K562 (cell line): ENCODE measurements at regions not wholly inside any gene's neighbourhood (a gene's known extent, or its start where the extent isn't known, plus 50 kb on each side); places are given as distances from the start of the nearest gene placed in this dataset.

Source experiments
- ATAC-seq: fragments of 200-7000 bp; cut with Tn5 transposase; 3 replicates; pipeline ENCODE4 v1.9.1; 2020; ENCODE audit warnings: moderate library complexity
- BruUV-seq: library from RNA; stranded (reverse); fragments of 400-500 nt; replicated peaks from 2 replicates; lab custom pipeline; 2021; lab: Mats Ljungman, UMichigan
- CTCF ChIA-PET: fragments of 300-600 bp; formaldehyde crosslinking; extraction: SDS; loops from one replicate; lab custom pipeline; 2021; ENCODE audit warnings: low intra/inter-chr PET ratio; lab: Yijun Ruan, JAX
- POLR2A ChIA-PET: fragments of 300-600, 350-650 bp; sonication (Branson Sonifier 250); formaldehyde crosslinking; extraction: SDS; loops from one replicate; lab custom pipeline; 2021; ENCODE audit warnings: antibody characterized with exemption, inconsistent platforms; lab: Yijun Ruan, JAX
- DNase-seq, 4 experiments: peaks; one replicate each; pipeline versions ENCODE4 v3.0.0 to v3.0.0-alpha.2; 2011 to 2018; ENCODE audit warnings: low spot score in 3 of 4, mixed read lengths in 3 of 4; ENCODE audit errors: extremely low read depth in 1 of 4
- FAIRE-seq: peaks from 2 replicates; lab custom pipeline; 2011; peaks lifted over from hg19 to GRCh38; lab: Jason Lieb, UNC
- H2AFZ ChIP-seq: 2 replicates; pipeline ENCODE4 v1.6.0; 2011; ENCODE audit warnings: low read depth, low read length, control low read depth, inconsistent platforms
- H3K27ac ChIP-seq: fragments of 200-600 bp; 3 replicates; pipeline ENCODE4 v1.8.0; 2011; ENCODE audit warnings: low read depth, mild to moderate bottlenecking, control low read depth, inconsistent platforms, low read length, moderate library complexity, mixed read lengths; ENCODE audit errors: extremely low read depth
- H3K27me3 ChIP-seq, 2 experiments: fragments of 300-600 bp in 1 of 2; 2 replicates in 1 of 2; 3 replicates in 1 of 2; pipeline versions ENCODE4 v1.6.0 to v1.8.0; 2011; ENCODE audit warnings: inconsistent platforms in 2 of 2, low read length in 2 of 2, mild to moderate bottlenecking in 1 of 2, mixed read lengths in 1 of 2, moderate library complexity in 1 of 2; ENCODE audit not compliant: control insufficient read depth in 2 of 2, insufficient read depth in 2 of 2
- H3K36me3 ChIP-seq: fragments of 300-600 bp; 3 replicates; pipeline ENCODE4 v1.8.0; 2011; ENCODE audit warnings: mild to moderate bottlenecking, low read length, inconsistent platforms; ENCODE audit not compliant: control insufficient read depth, insufficient read depth
- H3K4me1 ChIP-seq, 2 experiments: fragments of 200-600 bp in 1 of 2; replicated peaks in 1 of 2; 2 replicates in 1 of 2; 3 replicates in 1 of 2; pipeline versions ENCODE4 v1.5.1 to v1.8.0; 2011; ENCODE audit warnings: inconsistent platforms in 2 of 2, low read length in 2 of 2, mild to moderate bottlenecking in 1 of 2, mixed read lengths in 1 of 2, moderate library complexity in 1 of 2; ENCODE audit not compliant: control insufficient read depth in 2 of 2, insufficient read depth in 2 of 2
- H3K4me2 ChIP-seq: 2 replicates; pipeline ENCODE4 v1.6.1; 2011; ENCODE audit warnings: low read length, control low read depth, inconsistent platforms, mixed read lengths; ENCODE audit not compliant: insufficient read depth
- H3K4me3 ChIP-seq: fragments of 200-600 bp; sonication (generic), shearing (Covaris generic); 2 replicates; pipeline ENCODE4 v1.5.1; 2016; ENCODE audit warnings: control low read depth, inconsistent platforms
- H3K79me2 ChIP-seq: fragments of 200-600 bp; 3 replicates; pipeline ENCODE4 v1.8.0; 2011; ENCODE audit warnings: low read length, inconsistent platforms; ENCODE audit not compliant: control insufficient read depth, insufficient read depth
- H3K9ac ChIP-seq, 2 experiments: 2 replicates each; pipeline versions ENCODE4 v1.6.0 to v1.6.1; 2011; ENCODE audit warnings: low read depth in 2 of 2, low read length in 2 of 2, control low read depth in 1 of 2, inconsistent platforms in 1 of 2, mild to moderate bottlenecking in 1 of 2, mixed read lengths in 1 of 2; ENCODE audit not compliant: insufficient read depth in 1 of 2
- H3K9me1 ChIP-seq: one replicate; pipeline ENCODE4 v1.6.0; 2011; ENCODE audit warnings: inconsistent platforms, mild to moderate bottlenecking, low read length, moderate library complexity; ENCODE audit not compliant: control insufficient read depth, insufficient read depth
- H3K9me3 ChIP-seq: replicated peaks from 2 replicates; pipeline ENCODE4 v1.5.1; 2011; ENCODE audit warnings: low read depth, low read length, inconsistent platforms; ENCODE audit not compliant: control insufficient read depth, insufficient read depth
- H4K20me1 ChIP-seq: replicated peaks from 2 replicates; pipeline ENCODE4 v1.6.1; 2011; ENCODE audit warnings: low read length, inconsistent platforms, mixed read lengths; ENCODE audit not compliant: control insufficient read depth, insufficient read depth
- CUX1 ChIP-seq: fragments of 200-800 bp; sonication (Bioruptor generic); IDR thresholded peaks from 2 replicates; pipeline ENCODE4 v1.6.1; 2016; ENCODE audit warnings: missing genetic modification characterization, missing compliant biosample characterization
- GATAD2A ChIP-seq: fragments of 450-650 bp; IDR thresholded peaks from 2 replicates; pipeline ENCODE4 v1.6.1; 2017
- PKNOX1 ChIP-seq: fragments of 450-650 bp; IDR thresholded peaks from 2 replicates; pipeline ENCODE4 v1.6.1; 2016
- PYGO2 ChIP-seq: fragments of 450-650 bp; IDR thresholded peaks from 2 replicates; pipeline ENCODE4 v1.6.1; 2016; ENCODE audit warnings: mild to moderate bottlenecking, missing genetic modification characterization, moderate library complexity, missing compliant biosample characterization
- REST ChIP-seq, 2 experiments: fragments of 450-650 bp; formaldehyde crosslinking in 1 of 2; IDR thresholded peaks; 2 replicates each; pipeline versions ENCODE4 v1.4.0 to v1.6.1; 2014 to 2020; ENCODE audit warnings: mild to moderate bottlenecking in 2 of 2, borderline replicate concordance in 1 of 2, low read depth in 1 of 2
- RFX5 ChIP-seq: IDR thresholded peaks from 2 replicates; pipeline ENCODE4 v1.6.1; 2011; ENCODE audit warnings: low read depth, mild to moderate bottlenecking, improper control_type of control experiment, low read length
- ZNF77 ChIP-seq: fragments of 250-450 bp; sonication (Bioruptor Pico); IDR thresholded peaks from 2 replicates; pipeline ENCODE4 v1.5.0; 2020
- WGBS: fragments of 100-300 bp; shearing (Covaris generic); methylation state at CpG from one replicate; pipeline ENCODE4 v1.1.6; 2016; ENCODE audit warnings: low coverage, mixed read lengths; ENCODE audit not compliant: insufficient coverage; ENCODE audit errors: missing lambda C conversion rate; 5-methylcytosine and 5-hydroxymethylcytosine counted together
- in situ Hi-C: fragments of 300-500 bp; cut with MboI; formaldehyde crosslinking; loops from 4 replicates; pipeline ENCODE4 v1.15.0; 2018; ENCODE audit warnings: inconsistent platforms, mixed read lengths
- intact Hi-C: fragments of 100-400 bp; cut with micrococcal nuclease; formaldehyde crosslinking; loops from 2 replicates; pipeline ENCODE4 v1.14.2; 2022

- WGBS: 0% methylated on average over 8 of the region's 10 CpGs
- no TSS peak for BruUV-seq
- FAIRE-seq (no peak), ATAC-seq (no peak), DNase-seq (no peak)
- no peaks in the 10 kb centered on the region for H4K20me1 ChIP-seq
- H3K79me2 ChIP-seq: no peaks in the 10 kb centered on the region
- H3K36me3 ChIP-seq: no peaks in the 10 kb centered on the region
- intact Hi-C loops (no loop called here), in situ Hi-C loops (no loop called here)
- no peaks in the 10 kb centered on the region for H3K4me1 ChIP-seq
- no peak overlapping the region for H3K4me3 ChIP-seq
- no peaks in the 10 kb centered on the region for H3K27me3 ChIP-seq
- no peak overlapping the region for H3K27ac ChIP-seq
- no peak overlapping the region for H2AFZ ChIP-seq
- ChIA-PET POLR2A (no interaction called here), CTCF (no interaction called here)
- no peak overlapping the region for H3K4me2 ChIP-seq
- 0 out of 2 replicates have a peak, but pooled peaks cover 2% of the 10 kb centered on the region for H3K9me3 ChIP-seq
- H3K9me1 ChIP-seq: no peaks in the 10 kb centered on the region
- H3K9ac ChIP-seq: no peak overlapping the region
- no peak for TF ChIP-seq GATAD2A
- no peak for TF ChIP-seq RFX5
- no peak for TF ChIP-seq PKNOX1
- no peak for TF ChIP-seq PYGO2 (tag)
- TF ChIP-seq REST (IDR thresholded peaks at IDR 0.05; ENCODE audit: borderline replicate concordance): no peak
- TF ChIP-seq REST (CRISPR knock-in tag; IDR thresholded peaks at IDR 0.05; ENCODE audit: low read depth): no peak
- TF ChIP-seq ZNF77 (CRISPR knock-in tag): no peak
- TF ChIP-seq CUX1: no peak
Measured at GRCh38 chr10:10564081-10564794, 453.4 kb upstream of the CELF2 start.
